Neural cell (in vitro differentiated cells): ENCODE measurements at regions not wholly inside any gene's neighbourhood (a gene's known extent, or its start where the extent isn't known, plus 50 kb on each side); places are given as distances from the start of the nearest gene placed in this dataset.
A peak's percentile ranks its signal among the peaks of the same experiment; 100 is the strongest.

Source experiments
- H2AFZ ChIP-seq: fragments of 200-600, 300-800 bp; sonication (generic), shearing (Covaris generic); 2 replicates; pipeline ENCODE4 v1.6.0; 2014; ENCODE audit warnings: low read depth, mild to moderate bottlenecking, antibody characterized with exemption, low read length, moderate library complexity
- H3F3A ChIP-seq: fragments of 200-600 bp; shearing (Covaris generic); 2 replicates; pipeline ENCODE4 v1.6.1; 2016; ENCODE audit warnings: mild to moderate bottlenecking, moderate library complexity, mixed read lengths, antibody characterized with exemption, low read length; ENCODE audit not compliant: insufficient read depth, poor library complexity, severe bottlenecking
- H3K27ac ChIP-seq: fragments of 200-600, 300-800 bp; sonication (generic), shearing (Covaris generic); 2 replicates; pipeline ENCODE4 v1.5.1; 2014; ENCODE audit warnings: mild to moderate bottlenecking, low read length, moderate library complexity
- H3K27me3 ChIP-seq: fragments of 300-800, 200-600 bp; sonication (generic), shearing (Covaris generic); 2 replicates; pipeline ENCODE4 v1.6.0; 2014; ENCODE audit warnings: mild to moderate bottlenecking, low read depth, low read length, moderate library complexity; ENCODE audit not compliant: insufficient read depth
- H3K36me3 ChIP-seq: fragments of 300-800, 200-600 bp; sonication (generic), shearing (Covaris generic); 2 replicates; pipeline ENCODE4 v1.5.1; 2014; ENCODE audit warnings: mild to moderate bottlenecking, antibody characterized with exemption, low read length, moderate library complexity; ENCODE audit not compliant: insufficient read depth
- H3K4me2 ChIP-seq: fragments of 300-800, 200-600 bp; sonication (generic), shearing (Covaris generic); 2 replicates; pipeline ENCODE4 v1.6.0; 2014; ENCODE audit warnings: mild to moderate bottlenecking, low read length
- H3K4me3 ChIP-seq: fragments of 300-800, 200-600 bp; sonication (generic), shearing (Covaris generic); 2 replicates; pipeline ENCODE4 v1.5.1; 2014; ENCODE audit warnings: mild to moderate bottlenecking, low read length, moderate library complexity
- H3K79me2 ChIP-seq: fragments of 200-600 bp; shearing (Covaris generic); replicated peaks from 2 replicates; pipeline ENCODE4 v1.6.0; 2014; ENCODE audit warnings: mild to moderate bottlenecking, low read length, moderate library complexity; ENCODE audit not compliant: insufficient read depth
- H3K9ac ChIP-seq: fragments of 300-800, 200-600 bp; sonication (generic), shearing (Covaris generic); 2 replicates; pipeline ENCODE4 v1.6.1; 2016; ENCODE audit warnings: mild to moderate bottlenecking, low read length, mixed read lengths
- H3K9me2 ChIP-seq: fragments of 200-600 bp; shearing (Covaris generic); 2 replicates; pipeline ENCODE4 v1.6.1; 2016; ENCODE audit warnings: mild to moderate bottlenecking, low read length, mixed read lengths; ENCODE audit not compliant: insufficient read depth
- H3K9me3 ChIP-seq: fragments of 200-600, 300-800 bp; sonication (generic), shearing (Covaris generic); 2 replicates; pipeline ENCODE4 v1.6.1; 2016; ENCODE audit warnings: mild to moderate bottlenecking, mixed run types, low read length, moderate library complexity, mixed read lengths
- H4K20me1 ChIP-seq: fragments of 200-600 bp; shearing (Covaris generic); 2 replicates; pipeline ENCODE4 v1.6.1; 2016; ENCODE audit warnings: mild to moderate bottlenecking, mixed run types; ENCODE audit not compliant: insufficient read depth
- CTCF ChIP-seq: fragments of 450-650 bp; IDR thresholded peaks from 2 replicates; pipeline ENCODE4 v1.5.1; 2014; ENCODE audit warnings: antibody characterized with exemption, mild to moderate bottlenecking, moderate library complexity; ENCODE audit not compliant: poor library complexity, severe bottlenecking
- EP300 ChIP-seq: fragments of 450-650 bp; conservative IDR thresholded peaks from 2 replicates; pipeline ENCODE4 v1.6.1; 2014; ENCODE audit warnings: antibody characterized with exemption, mild to moderate bottlenecking, moderate library complexity; ENCODE audit not compliant: poor library complexity, severe bottlenecking
- EZH2 ChIP-seq: fragments of 200-600, 300-800 bp; shearing (Covaris generic), sonication (generic); IDR thresholded peaks from 2 replicates; pipeline ENCODE4 v1.6.1; 2014; ENCODE audit warnings: antibody characterized with exemption, low read length, borderline replicate concordance, mild to moderate bottlenecking; ENCODE audit not compliant: insufficient read depth, poor library complexity, severe bottlenecking
- MXI1 ChIP-seq: fragments of 450-650 bp; conservative IDR thresholded peaks from 2 replicates; pipeline ENCODE4 v1.6.1; 2014; ENCODE audit warnings: antibody characterized with exemption, mild to moderate bottlenecking; ENCODE audit not compliant: poor library complexity, severe bottlenecking
- POLR2AphosphoS5 ChIP-seq: IDR thresholded peaks from 2 replicates; pipeline ENCODE4 v1.6.1; 2012
- RAD21 ChIP-seq: fragments of 450-650 bp; conservative IDR thresholded peaks from 2 replicates; pipeline ENCODE4 v1.6.1; 2014; ENCODE audit warnings: antibody characterized with exemption, mild to moderate bottlenecking, moderate library complexity
- REST ChIP-seq: IDR thresholded peaks from 2 replicates; pipeline ENCODE4 v1.6.1; 2012; ENCODE audit warnings: borderline replicate concordance
- SMC3 ChIP-seq: fragments of 450-650 bp; conservative IDR thresholded peaks from 2 replicates; pipeline ENCODE4 v1.6.1; 2014; ENCODE audit warnings: antibody characterized with exemption, mild to moderate bottlenecking, moderate library complexity; ENCODE audit not compliant: poor library complexity
- TAF1 ChIP-seq: IDR thresholded peaks from 2 replicates; pipeline ENCODE4 v1.6.1; 2012; ENCODE audit warnings: low read depth

- no peak overlapping the region for H3K4me3 ChIP-seq
- H2AFZ ChIP-seq = no peak overlapping the region
- peak overlapping the region; percentile 49 for H3K27ac ChIP-seq
- no peaks in the 10 kb centered on the region for H3K79me2 ChIP-seq
- no peaks in the 10 kb centered on the region for H3F3A ChIP-seq
- H3K4me2 ChIP-seq = no peak overlapping the region
- H3K9me3 ChIP-seq = no peaks in the 10 kb centered on the region
- no peaks in the 10 kb centered on the region for H3K9me2 ChIP-seq
- H3K36me3 ChIP-seq = no peaks in the 10 kb centered on the region
- peak overlapping the region; percentile 19 for H3K9ac ChIP-seq
- no peaks in the 10 kb centered on the region for H4K20me1 ChIP-seq
- no peaks in the 10 kb centered on the region for H3K27me3 ChIP-seq
- TF ChIP-seq EP300 (peak; percentile 12), SMC3 (no peak), TAF1 (no peak)
Measured at GRCh38 chr2:150607390-150607811, 119.9 kb upstream of the RND3 start.

GRCh38 chr2:150606380-150607060 is 119.1 kb upstream of the RND3 start:
- Histone ChIP-seq H3K9me2 (no peaks in the 10 kb centered on the region), H3K27ac (no peak overlapping the region), H3F3A (no peaks in the 10 kb centered on the region), H4K20me1 (no peaks in the 10 kb centered on the region), H3K4me3 (no peak overlapping the region), H3K27me3 (no peaks in the 10 kb centered on the region), H3K9me3 (no peaks in the 10 kb centered on the region), H3K36me3 (no peaks in the 10 kb centered on the region), H3K4me2 (no peak overlapping the region), H3K9ac (no peak overlapping the region), H2AFZ (no peak overlapping the region), H3K79me2 (no peaks in the 10 kb centered on the region)
- TF ChIP-seq RAD21 (no peak), SMC3 (no peak), POLR2AphosphoS5 (no peak), TAF1 (no peak), EZH2 (no peak), MXI1 (no peak), EP300 (no peak), REST (no peak), CTCF (no peak)
